Heart right ventricle (tissue), 16 donors: ENCODE measurements at regions not wholly inside any gene's neighbourhood (a gene's known extent, or its start where the extent isn't known, plus 50 kb on each side); places are given as distances from the start of the nearest gene placed in this dataset.

Source experiments
- ATAC-seq, 8 donors: fragments of 200-7000 bp; cut with Tn5 transposase; one replicate each; pipeline ENCODE4 v1.9.1; 2020; ENCODE audit warnings: mild to moderate bottlenecking in 8 of 8, moderate library complexity in 8 of 8, moderate number of reproducible peaks in 1 of 8
- DNase-seq, 2 donors: peaks; one replicate each; pipeline ENCODE4 v3.0.0-alpha.2; 2020
- H3K27ac ChIP-seq, 10 donors: fragments of 200-600 bp; sonication (generic) in 2 of 10; one replicate each; pipeline versions ENCODE4 v1.5.0 to v1.8.0; 2020 to 2022; ENCODE audit warnings: mild to moderate bottlenecking in 3 of 10
- H3K27me3 ChIP-seq, 7 donors: fragments of 200-600 bp; one replicate each; pipeline ENCODE4 v1.8.0; 2021 to 2022; ENCODE audit warnings: mild to moderate bottlenecking in 2 of 7
- H3K36me3 ChIP-seq, 9 donors: fragments of 200-600 bp; sonication (generic) in 1 of 9; one replicate each; pipeline versions ENCODE4 v1.5.0 to v1.8.0; 2020 to 2022; ENCODE audit warnings: mild to moderate bottlenecking in 2 of 9
- H3K4me1 ChIP-seq, 9 donors: fragments of 200-600 bp; sonication (generic) in 1 of 9; one replicate each; pipeline versions ENCODE4 v1.5.0 to v1.8.0; 2020 to 2022; ENCODE audit warnings: mild to moderate bottlenecking in 4 of 9
- H3K4me3 ChIP-seq, 10 donors: fragments of 200-600 bp; sonication (generic) in 2 of 10; one replicate each; pipeline versions ENCODE4 v1.5.0 to v1.8.0; 2020 to 2022; ENCODE audit warnings: mild to moderate bottlenecking in 7 of 10, moderate library complexity in 2 of 10
- H3K9me3 ChIP-seq, 11 donors: fragments of 200-600 bp in 10 of 11; sonication (generic) in 2 of 11; one replicate each; pipeline versions ENCODE4 v1.5.0 to v1.8.0; 2013 to 2022; ENCODE audit warnings: mild to moderate bottlenecking in 2 of 11, control low read depth in 1 of 11, moderate library complexity in 1 of 11
- CTCF ChIP-seq, 9 donors: fragments of 200-600 bp; sonication (generic) in 2 of 9; IDR thresholded peaks; one replicate each; pipeline versions ENCODE4 v1.5.0 to v1.8.0; 2021 to 2022; ENCODE audit warnings: antibody characterized with exemption in 9 of 9, mild to moderate bottlenecking in 5 of 9, moderate library complexity in 1 of 9
- WGBS, 2 donors: extraction: QIAGEN DNeasy Blood & Tissue Kit; methylation state at CpG; one replicate each; pipeline ENCODE4 v1.1.7; 2013; ENCODE audit warnings: inconsistent platforms in 1 of 2; 5-methylcytosine and 5-hydroxymethylcytosine counted together
- intact Hi-C, 10 donors: fragments of 100-400 bp; cut with DNase I; formaldehyde crosslinking; loops; one replicate each; pipeline versions ENCODE4 v1.11.1 to v1.14.2; 2022
- donor health status: Arrhythmogenic right ventricular cardiomyopathy.
- donor health status: ischemic (EF 13 %, LVEDD 7.1; RV severe dilation, severe dysfunction).
- donor health status: healthy with polysubstance abuse.
- donor health status: DM: no; HTN: yes; CAD: no.
- donor health status: DM: no; HTN: no; CAD: no.
- donor health status: ischemic (EF 25% LVEDD 6.9; RV normal size, moderate dysfunction).
- donor health status: ischemic (EF 25% LVEDD 5.7; RV mildly dilated, moderate dysfunction).
- donor health status: healthy.
- donor health status: DM: yes; HTN: yes; CAD: no.
- donor health status: Ischemic cardiomyopathy.
- donor health status: ischemic (EF 35%, LVEDD 5.7; RV mildly dilated, moderate dysfunction).
- donor health status: nonischemic (EF 11% LVEDD 7.7; RV severe dilation, severe dysfunction).
- donor health status: DM: yes; HTN: yes; CAD: no.
- donor health status: PGD.
- donor health status: ischemic (EF 29% LVEDD 5.4; RV normal size, mild dysfunction).
- donor health status: nonischemic (EF 23%, LVEDD 6.1; RV moderate dilation, normal function).

DNA sequence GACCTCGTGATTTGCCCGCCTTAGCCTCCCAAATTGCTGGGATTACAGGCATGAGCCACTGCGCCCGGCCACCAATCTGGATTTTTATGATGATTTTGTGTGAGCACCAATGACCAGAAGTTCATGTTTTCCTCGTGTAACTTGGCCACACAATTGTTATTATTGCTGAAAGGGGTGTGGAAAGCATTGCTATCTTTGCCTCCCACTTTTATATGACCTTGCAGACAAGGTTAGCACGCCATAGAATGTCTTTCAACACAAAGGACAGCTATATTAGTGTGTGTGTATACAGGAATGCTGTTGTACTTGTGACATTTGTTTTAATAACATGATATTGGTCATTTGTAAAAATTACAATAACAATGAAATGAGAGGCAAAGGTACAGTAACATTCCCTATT is 155.0 kb upstream of the ERCC6L2 start:
- WGBS, 2 donors: 80 to 81% methylated on average over 5 to 6 of the region's 6 CpGs

GRCh38 chr9:95719354-95719753 is 156.1 kb upstream of the ERCC6L2 start:
- intact Hi-C loops: no loop called here
- no peak for TF ChIP-seq CTCF (IDR thresholded peaks at IDR 0.05)
- Histone ChIP-seq H3K36me3 (no peaks in the 10 kb centered on the region), H3K4me1 (no peaks in the 10 kb centered on the region), H3K4me3 (no peak overlapping the region), H3K9me3 (peaks cover 0 to 16% (median 0%) of the 10 kb centered on the region in 11 donors), H3K27ac (no peak overlapping the region), H3K27me3 (no peaks in the 10 kb centered on the region)
- ATAC-seq (no peak), DNase-seq (no peak)
- WGBS, 2 donors: 88 to 89% methylated on average over 8 of the region's 8 CpGs

More for the DNA sequence above, 155.0 kb upstream of the ERCC6L2 start:
- intact Hi-C loops: loop anchor here in 4 of 10 donors (10.0 kb wide), 2 partner anchors 344 to 494 kb away; no protein-coding TSS in a partner anchor
- DNase-seq (no peak), ATAC-seq (no peak)
- no peaks in the 10 kb centered on the region for H3K27me3 ChIP-seq
- H3K4me1 ChIP-seq: peaks cover 0 to 5% (median 0%) of the 10 kb centered on the region in 9 donors
- no peak overlapping the region for H3K27ac ChIP-seq
- TF ChIP-seq CTCF (IDR thresholded peaks at IDR 0.05): no peak
- peaks cover 0 to 8% (median 0%) of the 10 kb centered on the region in 11 donors for H3K9me3 ChIP-seq
- H3K36me3 ChIP-seq: no peaks in the 10 kb centered on the region
- no peak overlapping the region for H3K4me3 ChIP-seq

DNA sequence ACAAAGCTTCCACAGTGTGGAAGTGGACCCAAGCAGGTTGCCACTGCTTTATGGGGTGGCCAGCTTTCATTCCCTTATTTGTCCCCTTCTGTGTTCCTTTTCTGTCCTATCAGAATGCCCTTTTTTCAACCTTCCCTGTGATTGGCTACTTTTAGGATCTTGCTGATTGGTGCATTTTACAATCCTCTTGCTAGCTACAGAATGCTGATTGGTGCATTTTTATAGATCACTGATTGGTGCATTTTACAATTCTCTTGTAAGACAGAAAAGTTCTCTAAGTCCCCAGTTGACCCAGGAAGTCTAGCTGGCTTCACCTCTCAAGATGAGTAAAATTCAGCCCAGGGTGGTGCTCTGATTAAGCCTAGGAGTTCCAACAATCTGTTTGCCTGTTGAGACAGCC is 157.2 kb upstream of the ERCC6L2 start:
- Histone ChIP-seq H3K27ac (no peak overlapping the region), H3K9me3 (peaks cover 0 to 16% (median 0%) of the 10 kb centered on the region in 11 donors), H3K4me3 (no peak overlapping the region), H3K27me3 (no peaks in the 10 kb centered on the region), H3K36me3 (no peaks in the 10 kb centered on the region), H3K4me1 (no peaks in the 10 kb centered on the region)
- DNase-seq: no peak
- intact Hi-C loops: no loop called here
- ATAC-seq: no peak
- no peak for TF ChIP-seq CTCF (IDR thresholded peaks at IDR 0.05)

DNA sequence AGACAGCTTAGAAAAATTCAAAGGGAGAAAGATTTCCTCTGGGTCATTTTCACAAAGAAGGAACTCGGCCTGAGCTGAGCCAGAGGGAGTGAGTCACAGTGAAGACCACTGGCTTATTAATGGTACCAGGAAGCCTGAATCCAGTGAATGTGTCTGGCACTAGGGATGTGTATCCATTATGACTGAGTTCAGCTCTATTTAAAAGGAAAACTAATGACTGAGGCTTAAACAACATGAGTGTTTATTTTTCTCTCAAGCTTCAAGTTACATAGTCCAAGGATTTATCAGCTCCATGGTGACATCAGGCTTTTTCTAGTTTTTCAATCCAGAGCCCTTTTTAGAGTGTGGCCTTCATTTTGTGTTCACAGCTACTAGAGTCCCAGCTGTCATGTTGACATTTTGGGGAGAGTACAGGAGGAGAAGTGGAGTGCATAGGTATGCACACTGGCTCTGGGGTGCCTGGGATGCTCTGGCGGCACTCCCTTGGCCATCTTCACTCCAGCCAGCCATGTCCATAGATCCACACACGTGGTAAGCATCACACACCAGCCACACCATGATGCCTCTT is 159.5 kb upstream of the ERCC6L2 start:
- H3K4me1 ChIP-seq: no peaks in the 10 kb centered on the region
- 60 to 72% methylated on average over 3 of the region's 3 CpGs for WGBS, 2 donors
- peaks cover 0 to 16% (median 0%) of the 10 kb centered on the region in 11 donors for H3K9me3 ChIP-seq
- ATAC-seq (no peak), DNase-seq (no peak)
- no peak for TF ChIP-seq CTCF (IDR thresholded peaks at IDR 0.05)
- intact Hi-C loops: no loop called here
- H3K36me3 ChIP-seq: no peaks in the 10 kb centered on the region
- H3K4me3 ChIP-seq: no peak overlapping the region
- no peaks in the 10 kb centered on the region for H3K27me3 ChIP-seq
- no peak overlapping the region for H3K27ac ChIP-seq
